Kidney epithelial cell (primary cell): ENCODE measurements at regions not wholly inside any gene's neighbourhood (a gene's known extent, or its start where the extent isn't known, plus 50 kb on each side); places are given as distances from the start of the nearest gene placed in this dataset.

Experiments used
- DNase-seq: peaks from one replicate; pipeline ENCODE4 v3.0.0-alpha.2; 2010; ENCODE audit warnings: low read depth
- H3K27me3 ChIP-seq: 2 replicates; pipeline ENCODE4 v1.6.0; 2011; ENCODE audit warnings: low read length; ENCODE audit not compliant: control insufficient read depth, insufficient read depth
- H3K36me3 ChIP-seq: 2 replicates; pipeline ENCODE4 v1.5.1; 2011; ENCODE audit warnings: low read length; ENCODE audit not compliant: control insufficient read depth, insufficient read depth
- H3K4me3 ChIP-seq: 2 replicates; pipeline ENCODE4 v1.5.1; 2011; ENCODE audit warnings: low read depth, mild to moderate bottlenecking, control low read depth, low read length
- TF ChIP-seq, protein P1 (sequence below): IDR thresholded peaks from 2 replicates; pipeline ENCODE4 v1.5.1; 2011; ENCODE audit warnings: mild to moderate bottlenecking, moderate library complexity, low read length, control low read depth, inconsistent platforms; ENCODE audit not compliant: insufficient read depth, poor library complexity, severe bottlenecking

DNA sequence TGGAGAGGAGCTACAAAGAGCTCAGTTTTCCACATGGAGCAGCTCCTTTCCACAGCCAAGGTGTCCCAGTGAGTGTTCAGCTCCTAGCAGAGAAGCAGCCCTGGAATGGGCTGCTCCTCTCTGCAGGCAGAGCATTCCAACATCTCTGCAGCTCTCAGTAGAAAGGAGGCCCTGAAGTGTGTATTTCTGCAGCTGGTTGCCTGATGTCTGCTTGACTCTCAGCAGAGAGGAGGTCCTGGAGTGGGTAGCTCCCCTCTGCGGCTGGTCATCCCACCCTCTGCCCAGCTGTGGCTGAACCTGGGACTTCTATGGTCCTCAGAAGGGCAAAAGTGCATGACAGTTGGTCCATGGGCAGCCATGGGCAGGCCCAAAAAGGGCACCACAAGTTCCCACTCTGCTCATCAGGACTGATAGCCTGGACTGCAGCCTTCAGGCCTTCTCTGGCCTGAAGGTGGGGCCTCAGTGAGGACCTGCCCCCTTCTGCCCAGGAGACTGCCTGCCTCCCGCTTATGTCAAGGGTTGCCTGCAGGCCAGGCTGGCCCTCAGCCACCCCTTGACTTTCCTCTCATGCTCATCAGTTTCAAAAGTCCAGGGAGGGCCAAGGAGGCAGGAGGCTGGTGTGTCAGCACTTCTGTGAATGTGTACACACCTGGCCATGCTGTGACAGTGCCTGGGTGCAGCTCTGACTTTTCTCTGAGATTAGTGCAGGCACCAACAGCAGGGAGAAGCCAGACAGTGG is 605.9 kb upstream of the FAM174A start:
- no peaks in the 10 kb centered on the region for H3K36me3 ChIP-seq
- TF ChIP-seq, protein P1, sequence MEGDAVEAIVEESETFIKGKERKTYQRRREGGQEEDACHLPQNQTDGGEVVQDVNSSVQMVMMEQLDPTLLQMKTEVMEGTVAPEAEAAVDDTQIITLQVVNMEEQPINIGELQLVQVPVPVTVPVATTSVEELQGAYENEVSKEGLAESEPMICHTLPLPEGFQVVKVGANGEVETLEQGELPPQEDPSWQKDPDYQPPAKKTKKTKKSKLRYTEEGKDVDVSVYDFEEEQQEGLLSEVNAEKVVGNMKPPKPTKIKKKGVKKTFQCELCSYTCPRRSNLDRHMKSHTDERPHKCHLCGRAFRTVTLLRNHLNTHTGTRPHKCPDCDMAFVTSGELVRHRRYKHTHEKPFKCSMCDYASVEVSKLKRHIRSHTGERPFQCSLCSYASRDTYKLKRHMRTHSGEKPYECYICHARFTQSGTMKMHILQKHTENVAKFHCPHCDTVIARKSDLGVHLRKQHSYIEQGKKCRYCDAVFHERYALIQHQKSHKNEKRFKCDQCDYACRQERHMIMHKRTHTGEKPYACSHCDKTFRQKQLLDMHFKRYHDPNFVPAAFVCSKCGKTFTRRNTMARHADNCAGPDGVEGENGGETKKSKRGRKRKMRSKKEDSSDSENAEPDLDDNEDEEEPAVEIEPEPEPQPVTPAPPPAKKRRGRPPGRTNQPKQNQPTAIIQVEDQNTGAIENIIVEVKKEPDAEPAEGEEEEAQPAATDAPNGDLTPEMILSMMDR: no peak
- DNase-seq: no peak
- H3K4me3 ChIP-seq: no peak overlapping the region
- H3K27me3 ChIP-seq: no peaks in the 10 kb centered on the region

GRCh38 chr5:99928490-99928889 is 606.7 kb upstream of the FAM174A start:
- Histone ChIP-seq H3K27me3 (no peaks in the 10 kb centered on the region), H3K4me3 (no peak overlapping the region), H3K36me3 (no peaks in the 10 kb centered on the region)
- DNase-seq: no peak
- TF ChIP-seq, protein P1: no peak

GRCh38 chr5:99926463-99926862 is 608.7 kb upstream of the FAM174A start:
- no peak for DNase-seq
- H3K36me3 ChIP-seq: no peaks in the 10 kb centered on the region
- no peak overlapping the region for H3K4me3 ChIP-seq
- TF ChIP-seq, protein P1: no peak
- no peaks in the 10 kb centered on the region for H3K27me3 ChIP-seq

GRCh38 chr5:99922386-99922785 is 612.8 kb upstream of the FAM174A start:
- no peaks in the 10 kb centered on the region for H3K27me3 ChIP-seq
- TF ChIP-seq, protein P1: no peak
- no peaks in the 10 kb centered on the region for H3K36me3 ChIP-seq
- no peak for DNase-seq
- no peak overlapping the region for H3K4me3 ChIP-seq

DNA sequence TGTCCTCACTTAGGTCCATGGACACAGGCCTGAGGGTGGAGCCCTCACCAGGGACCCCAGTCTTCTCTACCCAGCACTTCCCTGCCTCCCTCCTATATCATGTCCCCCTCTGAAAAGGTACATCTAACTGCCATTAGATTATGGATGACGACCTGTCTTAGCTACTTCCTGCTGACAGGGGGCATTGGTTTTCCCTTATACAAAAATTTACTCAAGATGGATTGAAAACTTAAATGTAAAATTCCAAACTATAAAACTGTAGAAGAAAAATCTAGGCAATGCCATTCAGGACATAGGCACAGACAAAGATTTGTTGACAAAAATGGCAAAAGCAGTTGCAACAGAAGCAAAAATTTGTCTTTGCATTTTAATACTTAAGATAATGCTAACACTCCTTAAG is 623.2 kb upstream of the FAM174A start:
- DNase-seq: no peak
- Histone ChIP-seq H3K4me3 (no peak overlapping the region), H3K27me3 (no peaks in the 10 kb centered on the region), H3K36me3 (no peaks in the 10 kb centered on the region)
- TF ChIP-seq, protein P1: no peak

DNA sequence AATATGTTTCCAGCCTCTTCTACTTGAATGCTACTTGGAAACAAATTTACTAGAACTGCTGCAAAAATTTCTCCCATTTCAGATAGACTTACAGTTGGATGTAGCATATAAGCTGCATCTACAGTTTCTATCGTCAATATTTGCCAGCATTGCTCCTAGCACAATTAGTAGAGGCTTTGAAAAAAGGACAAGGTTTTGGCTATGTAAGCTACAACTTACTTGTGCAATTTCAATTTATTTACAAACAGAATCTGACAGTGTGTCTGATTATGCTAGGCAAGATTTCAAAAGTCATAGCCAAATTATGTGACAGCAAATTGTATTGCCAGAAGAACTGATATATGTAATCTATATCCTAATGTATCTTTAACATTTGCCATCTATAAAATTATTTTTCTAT is 628.4 kb upstream of the FAM174A start:
- no peaks in the 10 kb centered on the region for H3K27me3 ChIP-seq
- H3K36me3 ChIP-seq: no peaks in the 10 kb centered on the region
- no peak for DNase-seq

More for the DNA sequence above, 628.4 kb upstream of the FAM174A start:
- H3K4me3 ChIP-seq: no peak overlapping the region
- TF ChIP-seq, protein P1: no peak
